ENCODE measurements at regions not wholly inside any gene's neighbourhood (a gene's known extent, or its start where the extent isn't known, plus 50 kb on each side); places are given as distances from the start of the nearest gene placed in this dataset.

GRCh38 chr1:74835051-74835450 lies 102.1 kb downstream of the TYW3 start:
- Mint-ChIP-seq H3K36me3 (ENCODE audit: low read depth) (no peaks in the 10 kb centered on the region), H3K4me3 (no peak overlapping the region), H3K4me1 (ENCODE audit: low read depth) (no peaks in the 10 kb centered on the region), H3K27me3 (peaks cover 6% of the 10 kb centered on the region), H3K27ac (no peak overlapping the region), H3K9me3 (no peaks in the 10 kb centered on the region)
- H3K27me3 ChIP-seq (ENCODE audit: control insufficient read depth in 1 of 2, insufficient read depth in 2 of 2, low read length in 2 of 2): no peaks in the 10 kb centered on the region
- no peak for TF ChIP-seq CTCF (IDR thresholded peaks at IDR 0.05)
- H3K9me3 ChIP-seq (ENCODE audit: control insufficient read depth in 1 of 2, insufficient read depth in 1 of 2, low read length in 2 of 2): no peaks in the 10 kb centered on the region
- no peak for ATAC-seq (ENCODE audit: poor library complexity)
- no peak overlapping the region for H3K27ac ChIP-seq (ENCODE audit: low read depth in 1 of 2, low read length in 2 of 2)
- DNase-seq: no peak
- H3K4me3 ChIP-seq (ENCODE audit: low read length): no peak overlapping the region
- no peaks in the 10 kb centered on the region for H3K36me3 ChIP-seq (ENCODE audit: insufficient read depth, low read length)
- POLR2A ChIA-PET: no interaction called here
- H3K4me1 ChIP-seq (ENCODE audit: insufficient read depth, low read length): no peaks in the 10 kb centered on the region
- CTCF ChIA-PET: no interaction called here
- intact Hi-C loops (cut with DNase I, micrococcal nuclease): no loop called here

GRCh38 chr1:74842726-74843125 lies 109.8 kb downstream of the TYW3 start:
- ChIA-PET POLR2A (no interaction called here), CTCF (no interaction called here)
- H3K4me1 ChIP-seq (ENCODE audit: insufficient read depth, low read length): no peaks in the 10 kb centered on the region
- no peaks in the 10 kb centered on the region for H3K4me1 Mint-ChIP-seq (ENCODE audit: low read depth)
- DNase-seq (no peak), ATAC-seq (ENCODE audit: poor library complexity) (no peak)
- no peak overlapping the region for H3K4me3 ChIP-seq (ENCODE audit: low read length)
- H3K27me3 Mint-ChIP-seq: peaks cover 6% of the 10 kb centered on the region
- no peaks in the 10 kb centered on the region for H3K36me3 Mint-ChIP-seq (ENCODE audit: low read depth)
- H3K27me3 ChIP-seq (ENCODE audit: control insufficient read depth in 1 of 2, insufficient read depth in 2 of 2, low read length in 2 of 2): no peaks in the 10 kb centered on the region
- H3K27ac ChIP-seq (ENCODE audit: low read depth in 1 of 2, low read length in 2 of 2): no peak overlapping the region
- TF ChIP-seq CTCF (IDR thresholded peaks at IDR 0.05): no peak
- no peak overlapping the region for H3K4me3 Mint-ChIP-seq
- intact Hi-C loops (cut with DNase I, micrococcal nuclease): no loop called here
- H3K36me3 ChIP-seq (ENCODE audit: insufficient read depth, low read length): no peaks in the 10 kb centered on the region
- H3K9me3 Mint-ChIP-seq: peaks cover 2% of the 10 kb centered on the region
- no peak overlapping the region for H3K27ac Mint-ChIP-seq
- H3K9me3 ChIP-seq (ENCODE audit: control insufficient read depth in 1 of 2, insufficient read depth in 1 of 2, low read length in 2 of 2): no peaks in the 10 kb centered on the region

- Histone ChIP-seq H3K9me3 (ENCODE audit: control insufficient read depth in 1 of 2, insufficient read depth in 1 of 2, low read length in 2 of 2) (no peaks in the 10 kb centered on the region), H3K27me3 (ENCODE audit: control insufficient read depth in 1 of 2, insufficient read depth in 2 of 2, low read length in 2 of 2) (no peaks in the 10 kb centered on the region), H3K36me3 (ENCODE audit: insufficient read depth, low read length) (no peaks in the 10 kb centered on the region), H3K4me3 (ENCODE audit: low read length) (no peak overlapping the region), H3K4me1 (ENCODE audit: insufficient read depth, low read length) (no peaks in the 10 kb centered on the region), H3K27ac (ENCODE audit: low read depth in 1 of 2, low read length in 2 of 2) (no peak overlapping the region)
- no peak overlapping the region for H3K27ac Mint-ChIP-seq
- no peaks in the 10 kb centered on the region for H3K4me1 Mint-ChIP-seq (ENCODE audit: low read depth)
- H3K27me3 Mint-ChIP-seq: no peaks in the 10 kb centered on the region
- no peak for ATAC-seq (ENCODE audit: poor library complexity)
- ChIA-PET CTCF (no interaction called here), POLR2A (no interaction called here)
- no peaks in the 10 kb centered on the region for H3K36me3 Mint-ChIP-seq (ENCODE audit: low read depth)
- TF ChIP-seq CTCF (IDR thresholded peaks at IDR 0.05): no peak
- H3K4me3 Mint-ChIP-seq: no peak overlapping the region
- DNase-seq: no peak
- H3K9me3 Mint-ChIP-seq: peaks cover 2% of the 10 kb centered on the region
- intact Hi-C loops (cut with DNase I, micrococcal nuclease): no loop called here
Measured at GRCh38 chr1:74847715-74848114, 114.8 kb downstream of the TYW3 start.
